PC-3 (cell line): ENCODE measurements at regions not wholly inside any gene's neighbourhood (a gene's known extent, or its start where the extent isn't known, plus 50 kb on each side); places are given as distances from the start of the nearest gene placed in this dataset.

Source experiments
- EZH2 ChIP-seq: fragments of 300-600 bp; sonication (generic); IDR thresholded peaks from one replicate; pipeline ENCODE4 v1.6.1; 2017; ENCODE audit warnings: antibody characterized with exemption, mild to moderate bottlenecking, low read length; ENCODE audit not compliant: unreplicated experiment
- TF ChIP-seq, protein P1 (sequence below): fragments of 300-600 bp; sonication (generic); conservative IDR thresholded peaks from 2 replicates; pipeline ENCODE4 v1.5.1; 2017; ENCODE audit warnings: antibody characterized with exemption, low read depth, mild to moderate bottlenecking, low read length

DNA sequence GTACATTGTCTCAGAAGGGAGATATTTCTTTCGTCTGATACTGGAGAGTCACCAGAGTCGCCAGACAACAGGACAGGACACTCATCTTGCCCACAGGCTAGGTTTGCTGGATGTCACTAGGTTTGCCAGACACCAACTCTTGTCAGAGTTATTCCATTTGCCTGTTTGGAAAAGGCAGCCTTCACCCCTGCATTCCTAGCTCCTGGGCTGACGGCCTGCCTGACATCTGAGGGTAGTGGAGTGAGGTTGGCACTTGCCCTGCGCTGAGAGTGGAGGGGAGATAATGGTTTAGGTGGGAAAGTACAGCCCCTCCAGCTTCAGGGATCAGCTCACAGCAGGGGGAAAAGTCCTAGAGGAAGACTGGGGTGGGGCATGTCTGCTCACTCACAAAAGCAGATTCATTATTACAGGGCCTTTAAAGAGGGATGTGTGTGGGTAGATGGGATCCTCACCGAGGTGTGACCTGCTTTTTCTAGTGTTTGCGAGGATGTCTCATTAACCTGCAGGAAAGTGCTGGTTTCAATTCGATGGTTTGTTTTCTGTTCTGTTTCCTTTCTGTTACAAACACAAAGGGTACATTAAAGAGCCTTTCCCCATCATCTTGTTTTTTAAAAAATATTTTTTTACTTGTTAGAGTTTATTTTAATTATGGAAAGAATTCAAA lies 79.3 kb upstream of the TNS3 start:
- TF ChIP-seq, protein P1, sequence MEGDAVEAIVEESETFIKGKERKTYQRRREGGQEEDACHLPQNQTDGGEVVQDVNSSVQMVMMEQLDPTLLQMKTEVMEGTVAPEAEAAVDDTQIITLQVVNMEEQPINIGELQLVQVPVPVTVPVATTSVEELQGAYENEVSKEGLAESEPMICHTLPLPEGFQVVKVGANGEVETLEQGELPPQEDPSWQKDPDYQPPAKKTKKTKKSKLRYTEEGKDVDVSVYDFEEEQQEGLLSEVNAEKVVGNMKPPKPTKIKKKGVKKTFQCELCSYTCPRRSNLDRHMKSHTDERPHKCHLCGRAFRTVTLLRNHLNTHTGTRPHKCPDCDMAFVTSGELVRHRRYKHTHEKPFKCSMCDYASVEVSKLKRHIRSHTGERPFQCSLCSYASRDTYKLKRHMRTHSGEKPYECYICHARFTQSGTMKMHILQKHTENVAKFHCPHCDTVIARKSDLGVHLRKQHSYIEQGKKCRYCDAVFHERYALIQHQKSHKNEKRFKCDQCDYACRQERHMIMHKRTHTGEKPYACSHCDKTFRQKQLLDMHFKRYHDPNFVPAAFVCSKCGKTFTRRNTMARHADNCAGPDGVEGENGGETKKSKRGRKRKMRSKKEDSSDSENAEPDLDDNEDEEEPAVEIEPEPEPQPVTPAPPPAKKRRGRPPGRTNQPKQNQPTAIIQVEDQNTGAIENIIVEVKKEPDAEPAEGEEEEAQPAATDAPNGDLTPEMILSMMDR: no peak
- TF ChIP-seq EZH2: no peak
